HG03045 (cell line): ENCODE measurements at regions not wholly inside any gene's neighbourhood (a gene's known extent, or its start where the extent isn't known, plus 50 kb on each side); places are given as distances from the start of the nearest gene placed in this dataset.
"Not testable (repeated sequence)": the region's sequence is repeated elsewhere in the genome, so short reads cannot be mapped to it uniquely, and the experiment has no call there.

Experiments used
- ATAC-seq: cut with Tn5 transposase; IDR thresholded peaks from one replicate; pipeline ENCODE4 v1.9.1; 2021; ENCODE audit warnings: mild to moderate bottlenecking, moderate library complexity; ENCODE audit not compliant: unreplicated experiment

- no peak for ATAC-seq
These were observed 227.6 kb upstream of the C9orf72 start for GRCh38 chr9:27800692-27801370.

DNA sequence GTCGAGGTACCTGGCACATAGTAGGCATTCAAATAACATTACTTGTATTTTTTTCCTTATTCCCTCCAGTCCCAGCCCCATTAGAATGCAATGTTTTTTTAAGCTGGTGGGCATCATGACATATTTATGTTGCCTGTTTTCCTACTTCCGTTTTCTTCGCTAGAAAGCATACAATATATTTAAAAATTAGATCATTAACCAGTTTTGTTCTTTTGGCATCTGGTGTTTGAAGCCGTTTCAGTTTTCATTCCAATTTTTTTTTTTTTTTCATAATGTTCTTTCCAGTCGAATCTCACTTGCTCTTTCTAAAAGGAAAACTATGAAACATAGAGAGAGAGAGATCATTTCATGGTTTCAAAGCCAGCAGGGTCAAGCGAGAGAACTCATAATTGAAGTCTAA lies 228.3 kb upstream of the C9orf72 start:
- ATAC-seq, result no peak

- ATAC-seq, result no peak
These were observed 229.1 kb upstream of the C9orf72 start for GRCh38 chr9:27802418-27802817.

DNA sequence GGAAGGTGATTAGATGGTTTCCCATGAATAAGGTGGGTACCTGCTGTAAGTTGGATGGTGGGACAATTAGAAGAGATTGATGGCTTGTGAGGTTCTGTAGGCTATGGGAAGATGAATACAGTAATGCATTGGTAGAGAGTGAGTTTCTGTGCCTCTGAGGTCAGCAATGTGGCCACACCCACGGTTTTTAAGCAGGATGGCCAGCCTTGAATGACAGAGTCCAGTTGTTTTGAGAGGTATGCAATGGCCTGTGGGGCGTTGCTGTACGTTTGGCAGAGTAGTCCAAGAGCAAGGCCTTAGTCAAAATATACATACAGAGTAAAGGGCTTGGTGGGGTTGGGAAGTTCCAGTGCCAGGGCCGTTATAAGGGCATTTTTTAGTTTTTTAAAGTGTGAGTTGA lies 235.6 kb upstream of the C9orf72 start:
- ATAC-seq, result no peak

DNA sequence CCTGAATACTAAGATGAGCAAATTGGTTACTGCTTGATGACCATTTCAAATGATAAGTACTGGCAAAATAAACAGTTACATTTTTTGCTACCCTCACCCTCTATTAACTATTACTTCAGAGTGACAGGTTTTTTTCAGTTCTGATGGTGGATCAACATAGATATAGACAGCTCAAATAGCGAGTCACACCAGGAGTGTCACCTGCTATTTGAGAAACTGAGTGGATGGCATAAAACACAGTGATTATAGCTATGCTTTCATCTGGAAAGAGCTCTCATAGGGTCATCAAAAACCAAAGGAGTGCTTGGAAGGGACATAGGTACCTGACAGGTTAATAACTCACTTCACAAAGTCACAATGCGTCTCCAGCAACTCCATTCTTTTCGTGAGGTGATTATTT lies 244.5 kb upstream of the C9orf72 start:
- no peak for ATAC-seq

DNA sequence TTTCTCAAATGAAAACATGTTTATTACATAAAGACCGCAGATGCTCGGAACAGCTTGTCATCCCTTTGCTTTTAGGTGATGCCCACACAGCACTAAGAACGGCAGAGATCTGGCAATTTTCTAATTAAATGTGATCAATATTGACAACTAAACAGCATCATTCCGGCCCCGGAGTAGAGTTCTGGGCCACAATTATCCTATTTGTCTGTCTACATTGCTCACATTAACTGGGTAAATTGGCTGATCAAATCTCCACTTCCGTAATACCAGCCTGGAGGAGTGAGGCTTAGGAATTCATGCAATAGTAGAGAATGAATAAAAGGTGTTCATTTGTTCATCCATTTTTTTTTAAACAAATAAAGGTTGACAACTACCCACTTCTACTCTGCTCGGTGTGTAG lies 245.1 kb upstream of the C9orf72 start:
- no peak for ATAC-seq

DNA sequence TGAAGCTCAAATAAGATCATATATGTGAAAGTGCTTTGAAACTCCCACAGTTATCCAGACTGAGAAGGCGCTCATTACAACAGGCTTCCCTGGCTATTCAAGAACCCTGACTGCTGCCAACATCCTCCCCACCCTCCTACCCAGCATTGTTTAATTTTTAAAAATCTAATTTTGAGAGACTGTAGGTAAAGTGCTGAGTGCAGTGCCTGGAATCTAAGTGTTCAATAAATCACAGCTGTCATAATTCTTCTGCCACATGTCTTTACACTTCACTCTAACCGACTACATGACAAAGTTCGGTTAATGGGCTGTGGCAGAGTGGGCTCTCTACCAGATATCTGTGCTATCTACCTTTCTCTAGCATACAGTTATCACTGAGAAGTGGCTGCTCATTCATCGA lies 255.6 kb upstream of the C9orf72 start:
- no peak for ATAC-seq

DNA sequence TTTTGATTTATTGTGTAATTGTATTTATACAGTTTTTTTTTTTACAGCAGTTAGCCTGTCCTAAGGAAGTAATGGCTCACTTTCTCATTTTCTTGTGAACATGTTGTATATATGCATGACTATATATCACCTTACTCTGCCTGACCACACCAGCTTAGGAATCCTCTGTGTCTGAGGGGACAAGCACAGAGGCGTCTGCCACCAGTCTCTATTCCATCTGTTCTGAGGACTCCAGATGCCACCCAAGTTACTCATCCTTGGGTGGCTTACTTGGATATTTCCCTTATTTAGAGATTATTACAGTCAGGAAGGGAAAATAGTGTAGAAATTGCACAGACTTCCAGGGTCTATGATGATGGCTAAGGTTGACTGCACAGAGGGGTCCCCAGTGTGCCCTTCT lies 256.3 kb upstream of the C9orf72 start:
- ATAC-seq, result no peak

DNA sequence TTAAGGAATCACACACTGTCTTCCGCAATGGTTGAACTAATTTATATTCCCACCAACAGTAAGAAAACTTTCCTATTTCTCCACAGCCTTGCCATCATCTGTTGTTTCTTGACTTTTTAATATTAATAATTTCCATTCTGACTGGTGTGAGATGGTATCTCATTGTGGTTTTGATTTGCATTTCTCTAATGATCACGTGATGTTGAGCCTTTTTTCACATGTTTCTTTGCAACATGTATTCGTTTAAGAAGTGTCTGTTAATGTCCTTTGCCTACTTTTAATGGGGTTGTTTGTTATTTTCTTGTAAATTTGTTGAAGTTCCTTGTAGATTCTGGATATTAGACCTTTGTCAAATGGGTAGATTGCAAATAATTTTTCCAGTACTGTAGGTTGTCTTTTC lies 258.8 kb upstream of the C9orf72 start:
- not testable (repeated sequence) for ATAC-seq

DNA sequence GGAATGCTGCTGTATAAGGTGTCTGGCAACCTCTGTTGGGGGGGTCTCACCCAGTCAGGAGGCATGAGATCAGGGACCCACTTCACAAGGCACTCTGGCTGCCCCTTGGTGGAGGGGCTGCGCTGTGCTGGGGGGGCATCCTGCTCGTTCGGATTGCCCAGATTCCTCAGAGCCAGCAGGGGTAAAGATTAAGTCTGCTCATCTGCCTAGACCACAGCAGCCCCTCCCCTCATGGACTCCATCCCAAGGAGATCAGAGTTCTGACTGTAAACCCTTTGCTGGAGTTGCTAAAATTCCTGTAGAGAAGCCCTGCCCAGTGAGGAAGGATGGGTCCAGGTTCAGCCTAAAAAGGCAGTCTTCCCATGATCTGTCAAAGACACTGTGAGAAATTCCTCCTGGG lies 262.0 kb upstream of the C9orf72 start:
- no peak for ATAC-seq

- ATAC-seq, result no peak
These were observed 262.5 kb upstream of the C9orf72 start for GRCh38 chr9:27835746-27836145.

- ATAC-seq, result no peak
These were observed 263.6 kb upstream of the C9orf72 start for GRCh38 chr9:27836661-27837401.

DNA sequence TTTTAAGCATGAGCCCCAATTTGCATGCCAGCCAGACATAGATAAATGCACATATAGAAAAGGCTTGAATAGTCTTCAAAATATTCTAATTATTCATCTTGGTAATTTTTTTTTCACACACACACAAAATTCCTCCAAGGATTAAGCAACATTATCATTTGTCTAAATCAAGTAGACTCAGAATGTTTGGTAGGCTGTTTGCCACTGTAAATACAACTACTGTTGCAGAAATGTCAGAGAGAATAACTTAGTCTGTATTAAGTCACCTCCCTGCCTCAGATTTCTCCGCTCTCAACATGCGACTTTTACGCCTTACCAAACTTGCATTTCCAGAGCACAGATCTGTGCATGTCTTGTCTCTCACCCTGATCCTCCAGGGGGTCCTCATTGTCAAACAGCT lies 265.6 kb upstream of the C9orf72 start:
- ATAC-seq, result no peak

DNA sequence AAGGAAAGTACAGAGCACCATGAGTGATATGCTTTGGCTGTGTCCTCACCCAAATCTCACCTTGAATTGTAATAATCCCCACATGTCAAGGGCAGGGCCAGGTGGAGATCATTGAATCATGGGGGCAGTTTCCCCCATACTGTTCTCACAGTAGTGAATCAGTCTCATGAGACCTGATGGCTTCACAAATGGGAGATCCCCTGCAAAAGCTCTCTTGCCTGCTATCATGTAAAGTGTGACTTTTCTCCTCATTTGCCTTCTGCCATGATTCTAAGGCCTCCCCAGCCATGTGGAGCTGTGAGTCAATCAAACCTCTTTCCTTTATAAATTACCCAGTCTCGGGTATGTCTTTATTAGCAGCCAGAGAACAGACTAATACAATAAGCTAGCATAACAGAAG lies 266.5 kb upstream of the C9orf72 start:
- ATAC-seq, result not testable (repeated sequence)

- ATAC-seq, result no peak
These were observed 271.5 kb upstream of the C9orf72 start for GRCh38 chr9:27844797-27845196.

GRCh38 chr9:27847380-27847779 lies 274.1 kb upstream of the C9orf72 start:
- no peak for ATAC-seq

GRCh38 chr9:27847818-27848217 lies 274.5 kb upstream of the C9orf72 start:
- ATAC-seq, result no peak

DNA sequence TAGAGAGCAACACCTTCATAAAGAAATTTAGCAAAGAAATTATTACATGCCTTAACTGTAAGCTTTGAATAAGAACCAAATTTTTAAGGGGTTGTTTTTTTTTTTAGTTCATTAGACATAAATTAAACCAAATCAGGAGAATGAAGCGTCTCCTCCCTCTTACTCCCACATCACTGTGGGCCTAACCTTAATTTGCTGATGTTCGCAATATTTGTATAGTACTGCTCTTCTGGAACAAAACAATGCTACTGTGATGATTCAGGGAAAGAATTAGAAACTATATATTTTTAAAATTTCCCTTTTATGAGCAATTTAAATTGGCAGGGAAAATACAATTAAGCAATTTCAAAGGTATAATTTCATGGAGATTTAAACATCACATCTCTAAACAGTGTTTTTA lies 275.0 kb upstream of the C9orf72 start:
- no peak for ATAC-seq

- ATAC-seq, result no peak
These were observed 278.6 kb upstream of the C9orf72 start for GRCh38 chr9:27851858-27852257.

GRCh38 chr9:27853529-27853928 lies 280.2 kb upstream of the C9orf72 start:
- no peak for ATAC-seq

- no peak for ATAC-seq
These were observed 282.8 kb upstream of the C9orf72 start for GRCh38 chr9:27856054-27856453.

DNA sequence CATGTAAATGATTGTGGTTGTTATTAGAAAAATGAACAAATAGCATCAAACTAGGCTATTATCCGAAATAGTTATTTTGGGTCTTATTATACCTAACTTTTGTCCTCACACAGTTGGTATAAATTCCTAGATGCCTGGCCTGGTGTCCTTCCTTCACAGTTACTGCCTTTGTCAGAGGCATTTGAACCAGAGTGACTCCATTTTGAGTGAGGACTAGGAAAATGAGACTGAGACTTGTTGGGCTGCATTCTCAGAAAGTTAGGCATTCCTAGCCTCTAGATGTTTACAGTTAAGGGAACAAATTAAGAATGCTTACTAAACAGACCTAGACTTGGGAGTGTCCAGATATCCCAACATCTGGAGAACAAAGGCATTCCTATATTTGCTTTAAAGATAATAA lies 283.5 kb upstream of the C9orf72 start:
- no peak for ATAC-seq

GRCh38 chr9:27861887-27862286 lies 288.6 kb upstream of the C9orf72 start:
- no peak for ATAC-seq
